NCI-H2081 treated with DMSO at 0.1 percent for 48 hours (cell line): ENCODE measurements at regions not wholly inside any gene's neighbourhood (a gene's known extent, or its start where the extent isn't known, plus 50 kb on each side); places are given as distances from the start of the nearest gene placed in this dataset.
"Not testable (repeated sequence)": the region's sequence is repeated elsewhere in the genome, so short reads cannot be mapped to it uniquely, and the experiment has no call there.

Experiments
- DNase-seq: peaks from one replicate; lab custom pipeline; 2025; lab: John Stamatoyannopoulos, UW

DNA sequence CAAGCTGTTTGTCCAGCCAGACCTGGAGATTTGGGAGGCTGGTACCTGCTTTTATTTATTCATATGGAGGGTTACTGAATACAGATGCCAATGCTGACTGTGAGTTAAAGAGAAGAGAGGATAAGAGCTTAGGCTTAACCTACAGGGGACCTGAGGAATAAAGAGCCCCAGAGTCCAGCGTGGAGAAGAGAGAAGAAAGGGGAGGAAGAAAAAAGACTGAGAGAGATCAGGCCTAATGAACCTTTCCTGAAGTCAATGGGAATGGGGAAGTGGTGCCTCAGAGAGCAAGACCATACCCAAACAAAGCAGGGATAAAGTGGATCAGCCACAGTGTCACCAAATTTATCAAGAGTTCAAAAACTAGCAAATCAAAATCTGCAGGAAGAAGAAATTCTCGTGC is 348.6 kb upstream of the KCNH7 start:
- no peak for DNase-seq

DNA sequence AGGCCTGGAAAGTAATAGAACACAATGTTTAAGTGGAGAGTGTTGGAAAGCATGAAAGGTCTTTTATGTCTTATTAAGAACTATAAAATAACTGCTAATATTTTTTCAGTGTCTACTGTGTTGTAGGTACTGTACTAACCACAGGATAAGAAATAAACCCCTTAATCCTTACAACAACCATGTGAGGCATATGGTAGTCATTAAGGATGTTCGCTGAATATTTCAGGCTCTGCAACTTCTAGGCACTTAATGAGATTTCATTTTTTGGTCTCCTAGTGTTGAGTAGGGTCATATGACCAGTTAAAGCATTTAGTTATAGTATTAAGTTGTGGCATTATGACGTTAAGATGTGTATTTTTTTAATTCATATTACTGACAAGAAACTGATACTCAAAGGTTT is 346.6 kb upstream of the KCNH7 start:
- DNase-seq: no peak

DNA sequence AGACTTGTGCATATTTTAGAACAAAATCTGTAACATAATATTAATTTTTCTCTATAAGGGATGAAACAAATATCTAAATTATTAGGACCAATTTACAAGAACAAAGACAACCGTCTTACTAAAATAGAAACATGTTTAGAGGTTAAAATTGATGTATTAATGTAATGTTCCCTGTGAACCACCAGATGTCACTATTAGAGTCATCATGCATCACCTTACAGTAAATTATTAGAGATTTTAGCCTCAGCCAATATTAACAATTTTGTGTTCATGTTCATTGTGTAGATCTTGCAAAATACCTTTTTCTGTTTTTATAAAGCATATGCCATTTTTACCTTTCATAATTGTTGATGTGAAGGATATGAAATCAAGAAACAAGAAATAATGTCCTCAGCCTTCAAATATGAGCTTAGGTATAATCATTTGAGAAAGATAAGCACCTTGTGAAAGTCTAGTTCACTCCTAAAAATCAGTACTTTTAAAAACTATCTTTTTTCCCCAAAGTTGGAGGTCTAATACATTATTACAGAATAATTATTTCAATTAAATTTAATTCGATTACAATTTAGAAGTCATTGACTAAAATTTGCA is 344.3 kb upstream of the KCNH7 start:
- DNase-seq: peak; percentile 26

DNA sequence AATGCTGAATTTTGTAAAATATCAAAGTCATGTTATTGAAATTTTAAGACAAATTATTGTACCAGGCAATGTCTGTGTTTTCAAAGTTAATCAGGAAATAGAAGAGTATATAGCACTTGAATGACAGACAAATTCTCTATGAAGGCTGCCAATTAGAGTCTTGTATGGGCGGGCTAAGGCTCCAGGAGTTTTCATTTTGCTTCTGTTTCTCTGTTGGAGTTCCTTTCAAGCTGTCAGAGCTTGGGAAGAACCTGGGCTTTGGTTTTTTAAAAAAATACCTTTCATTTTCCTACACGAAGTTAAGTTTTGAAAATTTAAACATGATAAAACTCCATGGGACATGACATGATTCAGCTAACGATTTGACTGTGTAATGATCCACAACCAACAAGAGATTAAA is 339.0 kb upstream of the KCNH7 start:
- DNase-seq: no peak

DNA sequence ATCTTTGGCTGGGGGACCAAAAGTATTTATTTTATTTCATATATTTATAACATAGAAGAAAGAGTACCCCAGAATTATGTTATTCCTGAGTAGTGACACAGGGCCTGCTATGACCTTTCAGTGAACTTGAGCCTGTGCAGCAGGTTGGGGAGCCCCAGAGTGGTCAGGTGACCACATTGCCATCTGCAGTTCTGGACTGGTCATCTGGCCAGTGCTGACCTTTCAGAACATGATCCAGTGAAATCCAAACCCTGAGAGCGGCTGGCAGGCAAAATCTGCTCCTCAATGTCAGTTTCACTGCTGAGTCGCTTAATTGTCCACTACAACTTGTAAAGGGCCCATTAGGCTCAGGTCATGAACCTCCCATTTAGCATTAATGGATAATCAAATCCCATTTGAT is 336.7 kb upstream of the KCNH7 start:
- no peak for DNase-seq

DNA sequence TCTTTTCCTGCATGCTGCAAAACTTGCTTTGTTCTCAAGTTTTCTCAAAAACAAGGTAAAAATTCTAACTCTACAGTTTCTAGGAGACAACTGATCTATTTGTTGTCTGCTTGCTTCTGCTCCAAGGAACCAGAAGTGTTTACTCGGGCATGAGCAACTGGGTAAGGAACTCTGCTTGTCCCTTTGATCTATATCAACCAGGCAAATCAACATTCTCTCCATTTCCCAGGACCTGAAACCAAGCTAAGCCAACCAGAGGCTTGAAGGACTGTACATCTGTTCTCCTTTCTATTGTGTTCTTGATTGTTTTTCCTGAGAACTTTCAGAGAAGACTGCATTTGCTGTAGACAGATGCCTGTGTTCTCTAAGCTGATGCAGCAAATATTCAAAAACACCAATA is 335.0 kb upstream of the KCNH7 start:
- DNase-seq: no peak

DNA sequence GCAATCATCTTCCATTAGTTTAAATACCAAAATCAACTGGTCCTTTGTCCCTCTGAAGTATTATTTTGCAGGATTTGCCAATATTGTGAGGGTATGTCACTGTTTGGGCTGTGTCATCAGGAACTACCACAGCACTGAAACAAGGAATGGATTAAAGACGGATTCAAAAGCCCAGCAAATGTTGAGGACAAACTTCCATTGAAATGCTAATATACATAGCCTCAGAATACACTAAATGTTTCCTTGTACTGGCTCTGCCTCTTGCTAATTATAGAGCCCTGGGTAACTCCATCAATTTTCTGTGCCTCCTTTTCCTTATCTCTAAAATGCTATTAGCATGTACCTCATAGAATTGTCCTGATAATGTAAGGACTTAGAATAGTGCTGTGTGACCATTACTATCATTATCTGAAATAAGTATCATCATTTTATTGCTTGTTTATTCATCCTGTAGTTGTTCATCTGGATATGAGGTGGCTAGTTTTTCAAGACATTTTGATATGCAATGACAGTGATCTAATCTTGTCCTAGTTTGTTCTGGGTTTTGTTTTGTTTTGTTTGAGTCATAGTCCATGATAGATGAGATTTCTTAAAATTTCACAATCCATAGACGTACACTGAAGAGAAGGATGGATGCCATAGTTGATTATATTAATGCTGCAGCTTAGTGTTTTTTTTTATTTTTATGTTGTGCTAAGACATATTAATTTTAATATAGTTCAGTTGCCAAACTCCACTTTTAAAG is 333.4 kb upstream of the KCNH7 start:
- no peak for DNase-seq

DNA sequence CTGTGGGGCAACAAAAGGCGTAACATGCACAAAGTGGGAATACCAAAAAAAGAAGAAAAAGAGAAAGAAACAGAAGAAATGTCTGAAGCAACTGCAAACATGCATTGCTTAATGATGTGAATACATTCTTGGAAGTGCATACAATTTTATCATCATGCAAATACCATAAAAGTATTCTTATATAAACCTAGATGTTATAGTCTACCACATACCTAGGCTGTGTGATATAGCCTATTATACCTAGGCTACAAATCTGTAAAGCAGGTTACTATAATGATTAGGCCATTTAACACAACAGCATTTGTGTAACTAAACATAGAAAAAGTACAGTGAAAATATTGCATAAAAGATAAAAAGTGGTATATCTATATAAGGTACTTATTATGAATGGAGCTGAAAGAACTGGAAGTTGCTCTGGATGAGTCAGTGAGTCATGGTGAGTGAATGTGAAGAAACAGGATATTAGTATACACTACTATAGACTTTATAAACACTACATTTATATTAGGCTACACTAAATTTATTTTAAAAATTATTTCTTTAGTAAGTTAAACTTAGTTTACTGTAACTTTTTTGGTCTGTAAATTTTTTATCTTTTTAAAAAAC is 319.4 kb upstream of the KCNH7 start:
- no peak for DNase-seq

DNA sequence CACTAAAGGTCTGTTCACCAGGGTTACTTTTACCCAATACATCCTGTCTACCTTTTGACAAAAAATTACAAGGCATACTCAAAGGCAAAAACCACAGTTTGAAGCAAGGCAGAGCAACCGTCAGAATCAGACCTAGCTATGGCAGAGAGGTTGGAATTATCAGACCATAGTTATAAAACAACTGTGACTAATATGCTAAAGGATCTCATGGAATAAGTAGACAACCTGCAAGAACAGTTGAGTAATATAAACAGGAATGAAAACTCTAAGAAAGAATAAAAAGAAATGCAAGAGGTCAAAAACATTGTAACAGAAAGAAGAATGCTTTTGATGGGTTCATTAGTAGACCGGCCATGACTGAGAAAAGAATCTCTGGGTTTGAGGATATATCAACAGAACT is 318.8 kb upstream of the KCNH7 start:
- no peak for DNase-seq

DNA sequence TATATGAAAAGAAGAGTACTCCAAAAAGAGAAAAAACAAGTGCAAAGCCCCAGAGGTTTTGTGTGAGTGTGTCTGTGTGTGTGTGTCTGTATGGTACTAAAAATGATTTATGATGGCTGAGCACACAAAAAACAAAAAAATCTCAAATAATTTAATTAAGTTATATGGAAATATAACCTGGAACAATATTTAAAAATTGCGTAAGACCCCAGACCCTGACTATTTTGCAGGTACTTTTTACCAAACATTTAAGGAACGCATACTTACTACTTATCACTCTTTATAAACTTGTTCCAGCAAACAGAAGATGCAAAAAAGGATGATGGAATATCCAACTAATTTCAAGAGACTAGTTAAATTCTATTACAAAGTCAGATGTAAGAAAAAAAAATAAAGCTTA is 317.4 kb upstream of the KCNH7 start:
- DNase-seq: no peak

DNA sequence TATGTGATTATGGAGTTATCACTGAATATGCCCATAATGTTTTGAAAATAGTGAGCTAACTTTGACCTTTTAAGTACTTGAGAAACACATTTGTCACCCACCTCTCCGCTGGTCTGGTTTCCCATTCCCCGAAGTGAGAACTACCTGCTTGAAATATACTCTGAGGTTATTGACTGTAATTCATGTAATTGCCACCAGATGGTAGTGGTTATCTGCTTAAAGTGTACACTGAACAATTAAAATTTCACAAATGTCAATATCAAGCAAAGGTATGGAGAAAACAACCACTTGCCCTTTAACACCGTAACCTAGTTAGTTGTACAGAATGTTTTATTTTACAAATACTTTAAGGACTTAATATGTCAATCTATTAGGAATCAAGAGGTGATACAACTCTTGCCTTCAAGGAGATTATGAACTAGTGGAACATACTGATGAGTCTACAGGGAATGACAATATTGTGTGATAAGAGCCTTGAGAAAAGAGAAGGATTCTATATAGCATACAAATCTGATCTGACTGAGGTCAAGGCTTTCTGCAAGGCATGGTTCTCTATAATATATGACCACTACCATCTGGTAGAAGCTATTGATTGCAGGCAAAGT is 316.8 kb upstream of the KCNH7 start:
- peak; percentile 43 for DNase-seq

DNA sequence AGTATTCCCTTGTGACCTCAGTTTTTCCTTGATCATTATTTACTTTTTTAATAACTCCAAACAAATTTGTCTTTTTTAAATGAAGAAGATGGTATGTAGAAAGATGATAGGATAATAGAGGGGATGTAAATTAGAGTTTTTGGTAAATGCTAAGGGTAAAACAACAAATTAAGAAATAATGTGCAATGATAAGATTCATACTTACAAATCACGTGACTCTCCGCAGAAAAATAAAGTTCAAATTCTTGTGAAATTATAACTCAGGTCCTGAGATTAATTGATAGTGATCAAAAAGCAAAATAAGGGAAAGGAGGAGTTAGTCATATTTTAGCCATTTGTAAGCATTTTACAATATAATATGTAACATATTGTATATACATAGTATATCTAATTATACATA is 304.1 kb upstream of the KCNH7 start:
- DNase-seq: no peak

DNA sequence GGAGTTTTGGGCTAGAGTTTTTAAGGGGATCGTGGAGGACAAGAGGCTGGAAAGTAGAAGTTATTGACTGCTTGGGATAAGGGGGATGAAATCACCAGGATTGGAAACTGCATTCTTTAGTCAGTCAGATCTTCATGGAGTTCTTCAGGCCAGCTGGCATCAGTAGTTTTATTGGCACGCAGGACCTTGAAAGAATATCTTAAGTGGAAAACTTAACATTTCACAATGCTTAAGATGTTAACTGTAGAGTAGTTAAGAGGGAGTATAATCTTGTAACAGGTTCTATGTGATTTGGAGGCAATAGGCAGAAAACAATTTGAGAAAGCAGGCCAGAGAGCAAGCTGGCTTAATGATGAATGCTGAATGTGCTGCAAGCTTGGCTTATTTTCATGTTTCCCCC is 300.4 kb upstream of the KCNH7 start:
- DNase-seq: no peak

DNA sequence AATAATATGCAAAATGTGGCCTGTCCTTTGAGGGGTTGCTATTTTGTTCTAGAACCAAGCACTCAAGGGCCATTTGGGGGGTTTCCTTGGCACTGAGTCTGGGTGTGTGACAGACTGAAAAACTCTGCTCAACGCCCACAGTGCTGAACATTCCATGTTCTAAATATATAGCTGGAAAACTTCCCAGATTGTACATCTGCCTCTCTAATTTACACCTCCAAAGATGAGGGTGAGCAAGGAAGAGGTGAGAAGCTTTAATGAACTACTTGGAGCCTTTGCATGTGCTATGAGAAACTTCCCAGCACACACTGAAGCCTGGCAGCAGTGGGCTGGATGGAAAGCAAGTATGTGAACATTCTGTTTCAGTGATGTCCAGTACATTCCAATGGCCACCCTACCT is 296.7 kb upstream of the KCNH7 start:
- DNase-seq: no peak

DNA sequence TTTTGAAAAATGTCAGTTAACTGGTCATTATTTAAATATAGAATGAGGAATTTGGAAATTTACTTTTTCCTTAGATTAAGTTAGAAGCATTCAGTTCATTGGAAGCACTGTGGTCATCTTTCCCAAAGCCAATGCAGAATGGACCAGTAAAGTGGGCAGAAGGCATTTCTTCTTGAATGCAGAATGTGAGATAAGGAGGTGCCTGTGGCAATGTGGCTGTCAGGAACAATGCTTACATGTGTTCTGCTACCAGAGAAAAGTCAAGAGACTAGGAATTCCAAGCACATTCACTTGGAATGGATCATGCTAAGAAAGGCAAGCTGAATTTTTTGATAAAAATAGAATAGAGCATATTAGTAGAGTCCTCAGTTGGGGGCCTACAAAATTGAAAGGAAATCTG is 295.0 kb upstream of the KCNH7 start:
- DNase-seq: no peak

DNA sequence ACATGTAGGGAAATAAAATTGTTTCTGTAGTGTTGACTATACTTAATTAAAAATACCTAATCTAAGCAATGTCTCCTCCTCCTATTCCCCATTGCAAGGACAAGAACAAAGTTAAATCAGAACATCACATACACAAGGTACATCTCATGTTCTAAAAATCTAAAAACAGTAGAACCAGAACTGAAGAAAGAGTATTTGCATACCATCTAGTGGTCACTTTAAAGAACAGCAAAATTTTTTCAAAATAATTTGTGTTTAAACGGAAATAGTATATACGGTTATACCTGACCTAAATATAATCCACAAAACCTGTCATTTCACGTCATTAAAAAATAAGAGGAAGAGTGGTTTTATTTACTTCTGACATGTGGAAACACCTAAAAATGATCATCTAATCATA is 294.3 kb upstream of the KCNH7 start:
- peak; percentile 43 for DNase-seq

DNA sequence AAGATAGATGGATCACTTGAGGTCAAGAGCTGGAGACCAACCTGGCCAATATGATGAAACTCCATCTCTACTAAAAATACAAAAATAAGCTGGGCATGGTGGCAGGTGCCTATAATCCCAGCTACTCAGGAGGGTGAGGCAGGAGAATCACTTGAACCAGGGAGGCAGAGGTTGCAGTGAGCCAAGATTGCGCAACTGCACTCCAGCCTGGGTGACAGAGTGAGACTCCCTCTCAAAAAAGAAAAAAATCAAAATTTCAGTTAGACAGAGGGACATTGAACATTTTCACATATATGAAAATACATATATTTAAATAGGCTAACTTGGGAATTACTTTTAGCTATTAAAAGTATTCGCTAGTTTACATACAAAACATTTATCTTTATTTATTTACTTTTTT is 293.6 kb upstream of the KCNH7 start:
- not testable (repeated sequence) for DNase-seq

DNA sequence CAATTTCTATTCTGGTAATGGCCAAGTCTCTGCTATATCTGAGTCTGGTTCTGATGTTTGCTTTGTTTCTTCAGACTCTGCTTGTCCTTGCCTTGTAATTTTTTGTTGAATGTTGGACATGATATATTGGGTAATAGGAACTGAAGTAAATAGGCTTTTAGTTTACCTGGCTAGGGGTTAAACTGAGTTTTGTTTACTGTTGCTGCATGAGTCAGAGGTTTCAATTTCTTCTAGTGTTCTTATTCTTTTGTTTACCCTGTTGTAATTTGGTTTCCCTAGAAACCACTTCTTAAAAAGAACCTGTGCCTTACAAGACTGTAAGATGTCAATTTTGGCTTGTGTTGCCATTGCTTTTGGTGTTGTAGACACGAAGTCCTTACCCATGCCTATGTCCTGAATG is 285.0 kb upstream of the KCNH7 start:
- DNase-seq: no peak

DNA sequence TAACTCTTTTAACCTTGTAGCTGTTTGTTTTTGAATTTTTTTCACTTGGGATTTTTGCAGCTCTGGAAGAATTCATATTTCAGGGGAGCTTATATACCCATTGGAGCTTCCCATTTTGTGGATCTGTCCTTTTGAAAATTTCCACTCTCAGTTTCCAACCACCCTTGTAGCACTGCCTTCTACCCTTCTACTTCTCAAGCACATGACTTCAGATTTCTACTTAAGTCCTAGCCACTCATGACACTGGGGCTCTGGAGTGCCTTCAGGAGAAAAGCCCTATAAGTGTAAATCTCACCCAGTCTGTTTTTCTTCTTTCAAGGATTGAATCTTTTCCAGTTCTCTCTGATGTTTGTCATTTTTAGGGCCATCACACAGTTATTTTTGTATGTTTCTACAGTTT is 283.7 kb upstream of the KCNH7 start:
- no peak for DNase-seq

DNA sequence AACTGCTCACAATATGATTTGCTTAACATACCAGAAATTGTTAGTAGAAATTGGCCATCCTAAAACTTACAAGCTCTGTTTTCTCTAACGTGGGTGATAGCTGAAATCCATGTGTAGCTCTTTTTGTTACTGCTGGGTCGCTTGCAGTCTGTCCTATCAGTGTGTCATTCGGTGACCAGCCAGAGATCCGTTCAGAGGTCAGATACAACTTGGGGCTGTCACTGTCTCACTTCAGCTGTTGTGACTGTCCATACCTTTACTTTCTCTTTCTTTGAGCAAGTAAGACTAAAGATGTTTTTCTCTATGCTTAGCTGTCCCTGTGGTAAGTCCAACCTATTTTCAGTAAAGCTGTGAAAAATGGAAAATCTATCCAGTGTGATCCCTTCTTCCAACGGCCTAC is 282.9 kb upstream of the KCNH7 start:
- no peak for DNase-seq

DNA sequence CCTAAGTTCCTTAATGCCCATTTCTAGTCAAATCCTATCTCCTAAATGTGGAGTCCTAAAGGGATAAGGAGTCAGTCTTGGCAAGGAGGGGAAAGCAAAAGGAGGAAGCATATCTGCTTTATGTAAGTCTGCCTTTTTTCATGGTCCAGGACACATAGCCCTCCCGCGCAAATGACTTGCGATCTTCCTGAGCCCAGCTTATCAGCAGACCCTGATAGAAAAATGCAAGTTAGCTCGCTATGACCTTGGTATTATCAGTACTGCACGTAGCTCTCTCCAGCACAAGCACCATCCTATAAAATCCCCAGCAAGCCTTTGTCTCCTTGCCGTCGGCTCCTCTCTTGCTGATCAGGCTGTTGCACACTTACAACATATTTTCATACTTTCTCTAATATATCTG is 281.4 kb upstream of the KCNH7 start:
- no peak for DNase-seq

DNA sequence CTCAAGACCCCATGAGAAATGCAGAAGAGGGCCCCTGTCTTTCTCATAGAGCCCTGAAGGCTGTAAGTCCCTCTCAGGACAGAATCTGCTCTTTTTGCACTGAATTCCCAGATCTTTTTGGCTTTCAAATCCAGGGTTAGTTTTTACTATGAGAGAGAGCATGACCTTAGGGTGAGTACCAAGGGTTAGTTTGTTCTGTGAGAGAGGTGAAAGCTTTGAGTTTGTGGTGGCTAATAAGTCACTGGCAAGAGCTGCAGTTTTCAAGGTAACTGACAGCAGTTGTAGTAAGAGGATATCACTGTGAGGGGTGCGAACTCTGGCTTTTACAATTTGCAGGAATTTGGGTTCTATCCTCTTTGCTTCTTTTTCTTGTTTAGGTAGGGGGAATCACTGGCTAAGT is 248.4 kb upstream of the KCNH7 start:
- no peak for DNase-seq

DNA sequence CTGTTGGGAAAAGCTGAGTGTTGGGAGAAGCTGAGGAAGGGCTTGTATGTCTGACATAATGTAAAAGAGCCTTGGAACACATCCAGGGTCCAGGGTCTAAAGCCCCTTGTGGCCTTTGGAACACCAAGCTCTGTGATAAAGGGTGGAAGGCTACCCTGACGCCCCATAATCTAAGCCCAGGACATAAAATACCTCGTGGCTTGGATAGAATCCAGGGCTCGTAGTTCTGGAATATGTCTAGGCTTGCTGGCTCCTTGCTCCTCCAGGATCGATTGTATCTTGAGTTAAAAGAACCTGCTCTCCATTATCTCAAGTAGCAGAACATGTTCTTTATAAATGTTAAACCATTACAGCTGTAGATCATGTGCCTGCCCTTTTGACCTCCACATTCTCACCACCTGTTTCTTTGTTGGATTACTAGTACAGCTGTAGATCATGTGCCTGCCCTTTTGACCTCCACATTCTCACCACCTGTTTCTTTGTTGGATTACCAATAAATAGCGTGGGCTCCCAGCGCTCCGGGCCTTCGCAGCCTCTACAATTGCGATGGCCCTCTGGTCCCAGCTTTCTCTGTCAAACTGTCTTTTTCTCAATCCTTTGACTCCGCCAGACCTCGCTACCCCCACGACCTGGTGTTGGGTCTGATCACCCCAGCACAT is 246.9 kb upstream of the KCNH7 start:
- not testable (repeated sequence) for DNase-seq
